ENCODE measurements at regions not wholly inside any gene's neighbourhood (a gene's known extent, or its start where the extent isn't known, plus 50 kb on each side); places are given as distances from the start of the nearest gene placed in this dataset.

GRCh38 chr15:70313099-70314017 is 215.6 kb upstream of the TLE3 start:
- DNase-seq (ENCODE audit: low read depth) = no peak
- no peak overlapping the region for H3K4me3 ChIP-seq (ENCODE audit: low read length)
- TF ChIP-seq, protein P1, sequence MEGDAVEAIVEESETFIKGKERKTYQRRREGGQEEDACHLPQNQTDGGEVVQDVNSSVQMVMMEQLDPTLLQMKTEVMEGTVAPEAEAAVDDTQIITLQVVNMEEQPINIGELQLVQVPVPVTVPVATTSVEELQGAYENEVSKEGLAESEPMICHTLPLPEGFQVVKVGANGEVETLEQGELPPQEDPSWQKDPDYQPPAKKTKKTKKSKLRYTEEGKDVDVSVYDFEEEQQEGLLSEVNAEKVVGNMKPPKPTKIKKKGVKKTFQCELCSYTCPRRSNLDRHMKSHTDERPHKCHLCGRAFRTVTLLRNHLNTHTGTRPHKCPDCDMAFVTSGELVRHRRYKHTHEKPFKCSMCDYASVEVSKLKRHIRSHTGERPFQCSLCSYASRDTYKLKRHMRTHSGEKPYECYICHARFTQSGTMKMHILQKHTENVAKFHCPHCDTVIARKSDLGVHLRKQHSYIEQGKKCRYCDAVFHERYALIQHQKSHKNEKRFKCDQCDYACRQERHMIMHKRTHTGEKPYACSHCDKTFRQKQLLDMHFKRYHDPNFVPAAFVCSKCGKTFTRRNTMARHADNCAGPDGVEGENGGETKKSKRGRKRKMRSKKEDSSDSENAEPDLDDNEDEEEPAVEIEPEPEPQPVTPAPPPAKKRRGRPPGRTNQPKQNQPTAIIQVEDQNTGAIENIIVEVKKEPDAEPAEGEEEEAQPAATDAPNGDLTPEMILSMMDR (conservative IDR thresholded peaks at IDR 0.05; ENCODE audit: low read depth, low read length) = no peak

DNA sequence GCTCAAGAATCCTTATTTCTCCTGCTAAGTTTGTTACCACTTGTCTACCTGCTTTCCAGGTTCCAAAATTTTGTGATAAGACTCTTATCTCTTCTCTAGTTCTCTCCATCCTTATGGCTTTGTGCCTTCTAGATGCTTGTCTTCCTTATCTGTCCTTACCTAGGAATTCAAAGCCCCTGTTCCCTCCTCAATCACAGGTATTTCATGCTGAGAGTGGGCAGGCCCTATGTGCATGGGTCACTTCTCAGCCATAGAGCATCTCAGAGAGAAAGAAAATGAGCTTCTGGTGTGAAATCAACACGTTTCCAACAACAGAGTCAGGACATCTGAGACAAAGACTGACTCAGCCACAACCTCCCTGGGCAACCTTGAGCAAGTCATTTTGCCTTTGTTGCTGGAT is 214.1 kb upstream of the TLE3 start:
- no peak for DNase-seq (ENCODE audit: low read depth)
- TF ChIP-seq, protein P1 (conservative IDR thresholded peaks at IDR 0.05; ENCODE audit: low read depth, low read length) = no peak
- H3K4me3 ChIP-seq (ENCODE audit: low read length) = no peak overlapping the region

DNA sequence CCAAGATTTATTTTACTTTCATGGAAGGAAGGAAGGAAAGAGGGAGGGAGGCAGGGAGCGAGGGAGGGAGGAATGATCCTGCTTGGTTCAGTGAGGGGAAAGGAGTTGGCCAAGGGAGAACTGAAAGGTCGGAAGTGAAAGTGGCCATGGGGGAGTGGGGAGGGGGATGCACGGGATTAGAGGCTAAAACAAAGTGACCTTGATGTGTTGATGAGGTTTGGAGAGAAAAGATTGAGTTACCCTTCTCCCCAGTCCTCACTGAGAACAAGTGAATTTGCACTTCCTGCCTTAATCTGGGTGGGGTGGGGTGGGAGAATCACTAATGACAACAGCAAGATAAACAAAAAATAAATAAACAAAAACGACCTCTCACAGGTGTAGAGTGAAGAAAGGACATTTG is 212.0 kb upstream of the TLE3 start:
- TF ChIP-seq, protein P1 (conservative IDR thresholded peaks at IDR 0.05; ENCODE audit: low read depth, low read length) = no peak
- H3K4me3 ChIP-seq (ENCODE audit: low read length) = no peak overlapping the region
- DNase-seq (ENCODE audit: low read depth) = no peak

DNA sequence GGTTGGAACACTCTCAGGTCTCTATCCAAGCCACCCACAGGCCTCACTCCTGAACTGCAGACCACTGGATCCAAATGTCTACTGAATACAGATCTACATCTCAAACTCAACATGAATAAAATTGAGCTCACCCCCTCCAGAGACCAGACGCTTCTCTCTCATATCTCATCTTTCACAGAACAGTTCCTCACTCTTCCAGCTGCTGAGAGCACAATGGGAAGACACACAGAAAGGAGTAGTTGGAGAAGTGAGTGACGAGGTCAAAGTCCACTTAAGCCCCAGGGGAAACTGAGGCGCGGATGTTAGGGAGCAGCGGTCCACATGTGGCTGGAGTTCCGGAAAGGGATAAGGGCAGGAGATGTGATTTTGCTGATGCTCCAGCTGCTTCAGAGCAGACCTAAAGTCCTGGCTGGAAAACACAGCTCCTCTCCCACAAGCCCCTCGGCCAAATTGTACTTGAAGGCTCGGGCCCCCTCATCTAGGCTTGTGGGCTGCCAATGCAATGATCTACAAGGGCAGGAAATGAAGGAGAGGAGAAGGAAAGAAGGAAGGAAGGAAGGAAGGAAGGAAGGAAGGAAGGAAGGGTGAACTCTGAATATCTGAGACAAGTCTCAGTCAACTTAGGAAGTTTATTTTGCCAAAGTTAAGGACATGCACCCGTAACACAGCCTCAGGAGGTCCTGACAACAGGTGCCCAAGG is 211.2 kb upstream of the TLE3 start:
- TF ChIP-seq, protein P1 (conservative IDR thresholded peaks at IDR 0.05; ENCODE audit: low read depth, low read length) = no peak
- DNase-seq (ENCODE audit: low read depth) = no peak
- no peak overlapping the region for H3K4me3 ChIP-seq (ENCODE audit: low read length)

GRCh38 chr15:70308011-70308734 is 210.5 kb upstream of the TLE3 start:
- no peak for DNase-seq (ENCODE audit: low read depth)
- TF ChIP-seq, protein P1 (conservative IDR thresholded peaks at IDR 0.05; ENCODE audit: low read depth, low read length) = no peak
- H3K4me3 ChIP-seq (ENCODE audit: low read length) = no peak overlapping the region

GRCh38 chr15:70306582-70306981 is 208.9 kb upstream of the TLE3 start:
- H3K4me3 ChIP-seq (ENCODE audit: low read length) = no peak overlapping the region
- TF ChIP-seq, protein P1 (conservative IDR thresholded peaks at IDR 0.05; ENCODE audit: low read depth, low read length) = no peak
- DNase-seq (ENCODE audit: low read depth) = no peak
